ENCODE measurements at regions not wholly inside any gene's neighbourhood (a gene's known extent, or its start where the extent isn't known, plus 50 kb on each side); places are given as distances from the start of the nearest gene placed in this dataset.

- no peak for TF ChIP-seq POLR2AphosphoS5 (IDR thresholded peaks at IDR 0.05)
- no peak for TF ChIP-seq CTCF (IDR thresholded peaks at IDR 0.05)
- no peak for TF ChIP-seq POLR2A (IDR thresholded peaks at IDR 0.05)
These were observed 114.9 kb upstream of the EDNRB start for GRCh38 chr13:78033509-78033908.
